ENCODE measurements at regions not wholly inside any gene's neighbourhood (a gene's known extent, or its start where the extent isn't known, plus 50 kb on each side); places are given as distances from the start of the nearest gene placed in this dataset.

DNA sequence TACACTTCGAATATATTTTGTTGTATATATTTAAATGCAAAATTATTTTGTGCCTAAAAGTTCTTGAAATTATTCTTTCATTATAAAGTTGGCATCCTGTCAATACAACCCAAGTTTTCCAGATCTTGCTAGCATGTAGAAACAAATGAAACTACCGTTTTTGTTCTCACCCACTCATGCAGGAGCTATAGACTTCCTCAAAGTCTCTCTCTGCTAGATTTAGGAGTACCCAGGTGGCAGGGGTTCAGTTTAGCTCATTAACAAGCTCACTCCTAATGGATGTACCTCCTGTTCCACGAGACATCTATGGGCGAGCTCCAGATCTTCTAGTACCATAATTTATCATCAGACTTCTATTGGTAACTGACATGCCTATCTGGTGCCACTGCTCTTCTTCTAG, 390.2 kb upstream of the POU3F1 start:
- Histone ChIP-seq H3K4ac (ENCODE audit: low read depth, low read length) (no peak overlapping the region), H2BK20ac (ENCODE audit: low read depth, low read length, poor library complexity, severe bottlenecking) (no peak overlapping the region), H3K9ac (ENCODE audit: extremely low read depth, insufficient read length, low read length) (no peak overlapping the region), H3K18ac (ENCODE audit: insufficient read length, low read depth, low read length) (no peak overlapping the region), H4K8ac (replicated peaks; ENCODE audit: insufficient read length, low read depth, low read length) (no peak overlapping the region), H3T11ph (ENCODE audit: low read length) (no peak overlapping the region), H3K4me1 (ENCODE audit: insufficient read depth, low read length) (no peaks in the 10 kb centered on the region; the same call in 1 of the 2 replicates), H2BK5ac (ENCODE audit: insufficient read length, low read length) (no peak overlapping the region), H3K27ac (ENCODE audit: insufficient read length, low read depth, low read length) (no peak overlapping the region), H3K79me1 (ENCODE audit: insufficient read depth, low read depth, low read length, poor library complexity, severe bottlenecking) (no peaks in the 10 kb centered on the region), H3K56ac (ENCODE audit: insufficient read length, low read depth, low read length) (no peak overlapping the region), H2AFZ (ENCODE audit: low read length) (no peak overlapping the region), H4K20me1 (ENCODE audit: control insufficient read depth, insufficient read depth, insufficient read length) (no peaks in the 10 kb centered on the region), H4K5ac (ENCODE audit: insufficient read length, low read depth, low read length) (no peak overlapping the region), H2BK15ac (ENCODE audit: low read depth, low read length) (no peak overlapping the region), H3K14ac (ENCODE audit: insufficient read depth, low read length) (no peak overlapping the region), H2BK120ac (ENCODE audit: low read depth, low read length, poor library complexity, severe bottlenecking) (no peak overlapping the region), H3K4me2 (ENCODE audit: insufficient read depth, insufficient read length, low read length) (no peak overlapping the region), H3K9me3 (ENCODE audit: control insufficient read depth, low read depth, low read length) (no peaks in the 10 kb centered on the region), H3K23me2 (ENCODE audit: insufficient read length, low read depth, low read length, poor library complexity, severe bottlenecking) (no peaks in the 10 kb centered on the region), H3K27me3 (ENCODE audit: insufficient read depth, low read length) (no peaks in the 10 kb centered on the region), H3K79me2 (ENCODE audit: insufficient read depth, low read length) (no peaks in the 10 kb centered on the region), H2AK5ac (ENCODE audit: insufficient read length, low read length) (no peak overlapping the region), H3K23ac (ENCODE audit: insufficient read length, low read depth, low read length) (no peak overlapping the region), H4K91ac (ENCODE audit: insufficient read length, low read depth, low read length) (no peak overlapping the region), H2BK12ac (ENCODE audit: insufficient read length, low read depth, low read length) (no peak overlapping the region)
- H3K9me3 Mint-ChIP-seq = peaks cover 8 to 10% of the 10 kb centered on the region in 2 experiments
- H3K27ac Mint-ChIP-seq = no peak overlapping the region
- no peaks in the 10 kb centered on the region for H3K27me3 Mint-ChIP-seq (ENCODE audit: low read depth)
- TF ChIP-seq, protein P1, sequence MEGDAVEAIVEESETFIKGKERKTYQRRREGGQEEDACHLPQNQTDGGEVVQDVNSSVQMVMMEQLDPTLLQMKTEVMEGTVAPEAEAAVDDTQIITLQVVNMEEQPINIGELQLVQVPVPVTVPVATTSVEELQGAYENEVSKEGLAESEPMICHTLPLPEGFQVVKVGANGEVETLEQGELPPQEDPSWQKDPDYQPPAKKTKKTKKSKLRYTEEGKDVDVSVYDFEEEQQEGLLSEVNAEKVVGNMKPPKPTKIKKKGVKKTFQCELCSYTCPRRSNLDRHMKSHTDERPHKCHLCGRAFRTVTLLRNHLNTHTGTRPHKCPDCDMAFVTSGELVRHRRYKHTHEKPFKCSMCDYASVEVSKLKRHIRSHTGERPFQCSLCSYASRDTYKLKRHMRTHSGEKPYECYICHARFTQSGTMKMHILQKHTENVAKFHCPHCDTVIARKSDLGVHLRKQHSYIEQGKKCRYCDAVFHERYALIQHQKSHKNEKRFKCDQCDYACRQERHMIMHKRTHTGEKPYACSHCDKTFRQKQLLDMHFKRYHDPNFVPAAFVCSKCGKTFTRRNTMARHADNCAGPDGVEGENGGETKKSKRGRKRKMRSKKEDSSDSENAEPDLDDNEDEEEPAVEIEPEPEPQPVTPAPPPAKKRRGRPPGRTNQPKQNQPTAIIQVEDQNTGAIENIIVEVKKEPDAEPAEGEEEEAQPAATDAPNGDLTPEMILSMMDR (conservative IDR thresholded peaks at IDR 0.05) = no peak
- H3K4me3 Mint-ChIP-seq = no peak overlapping the region
- peaks cover 3 to 33% (median 16%) of the 10 kb centered on the region in 3 experiments for H3K36me3 Mint-ChIP-seq (ENCODE audit: insufficient read depth in 1 of 3, low read depth in 3 of 3)
- H3K4me1 Mint-ChIP-seq = peaks cover 36 to 42% of the 10 kb centered on the region in 2 experiments
- WGBS (ENCODE audit: extremely low coverage, insufficient read length, low lambda C conversion rate) = no CpG with 5 or more reads among the region's 4 CpGs
- DNase-seq = no peak

Data from H9 (cell line).